IMR-90 (cell line): ENCODE measurements at regions not wholly inside any gene's neighbourhood (a gene's known extent, or its start where the extent isn't known, plus 50 kb on each side); places are given as distances from the start of the nearest gene placed in this dataset.

ENCODE experiments used
- ATAC-seq: fragments of 200-7000 bp; cut with Tn5 transposase; 2 replicates; pipeline ENCODE4 v1.9.1; 2020; ENCODE audit warnings: low read depth, mild to moderate bottlenecking, moderate library complexity
- BruUV-seq: library from RNA; stranded (reverse); fragments of 400-500 nt; replicated peaks from 2 replicates; lab custom pipeline; 2021; lab: Mats Ljungman, UMichigan
- CTCF ChIA-PET: fragments of 300-600 bp; formaldehyde crosslinking; extraction: SDS; loops from one replicate; lab custom pipeline; 2021; ENCODE audit warnings: antibody characterized with exemption; lab: Yijun Ruan, JAX
- POLR2A ChIA-PET: fragments of 300-600 bp; sonication (Branson Sonifier 250); formaldehyde crosslinking; loops from one replicate; lab custom pipeline; 2022; ENCODE audit warnings: antibody characterized with exemption; ENCODE audit not compliant: unreplicated experiment; lab: Charles Lee
- DNase-seq: peaks from one replicate; pipeline ENCODE4 v3.0.0; 2013
- H2AFZ ChIP-seq: replicated peaks from 2 replicates; pipeline ENCODE3; 2013; ENCODE audit warnings: low read length, mild to moderate bottlenecking; ENCODE audit not compliant: poor library complexity
- H2AK5ac ChIP-seq: 2 replicates; pipeline ENCODE4 v1.6.1; 2013; ENCODE audit warnings: low read depth, low read length, inconsistent platforms
- H2AK9ac ChIP-seq: replicated peaks from 2 replicates; pipeline ENCODE3; 2013; ENCODE audit warnings: mild to moderate bottlenecking, low read depth, low read length, moderate library complexity; ENCODE audit not compliant: poor library complexity
- H2BK120ac ChIP-seq: 2 replicates; pipeline ENCODE4 v1.6.1; 2013; ENCODE audit warnings: low read depth, low read length, inconsistent platforms
- H2BK15ac ChIP-seq: 3 replicates; pipeline ENCODE4 v1.6.1; 2013; ENCODE audit warnings: low read depth, low read length, inconsistent platforms
- H2BK20ac ChIP-seq: 2 replicates; pipeline ENCODE4 v1.6.1; 2013; ENCODE audit warnings: low read depth, mild to moderate bottlenecking, inconsistent platforms, low read length, moderate library complexity
- H2BK5ac ChIP-seq: 2 replicates; pipeline ENCODE4 v1.6.1; 2013; ENCODE audit warnings: mild to moderate bottlenecking, low read depth, low read length, inconsistent platforms; ENCODE audit not compliant: poor library complexity, severe bottlenecking
- H3K14ac ChIP-seq: replicated peaks from 2 replicates; pipeline ENCODE4 v1.6.1; 2013; ENCODE audit warnings: low read depth, low read length, inconsistent platforms
- H3K18ac ChIP-seq: 2 replicates; pipeline ENCODE4 v1.6.1; 2013; ENCODE audit warnings: low read depth, low read length, control low read depth
- H3K23ac ChIP-seq: 2 replicates; pipeline ENCODE4 v1.6.1; 2013; ENCODE audit warnings: low read depth, low read length, inconsistent platforms
- H3K27ac ChIP-seq: 2 replicates; pipeline ENCODE4 v1.5.1; 2013; ENCODE audit warnings: mild to moderate bottlenecking, control low read depth, low read length; ENCODE audit not compliant: insufficient read depth
- H3K27me3 ChIP-seq: 2 replicates; pipeline ENCODE4 v1.6.1; 2013; ENCODE audit warnings: low read length; ENCODE audit not compliant: control insufficient read depth, insufficient read depth
- H3K36me3 ChIP-seq: 2 replicates; pipeline ENCODE4 v1.6.1; 2013; ENCODE audit warnings: low read length, mixed read lengths; ENCODE audit not compliant: control insufficient read depth, insufficient read depth
- H3K4ac ChIP-seq: 2 replicates; pipeline ENCODE4 v1.6.1; 2013; ENCODE audit warnings: low read depth, low read length, inconsistent platforms
- H3K4me1 ChIP-seq: 2 replicates; pipeline ENCODE4 v1.6.1; 2013; ENCODE audit warnings: low read length, mixed read lengths; ENCODE audit not compliant: control insufficient read depth, insufficient read depth
- H3K4me2 ChIP-seq: 2 replicates; pipeline ENCODE4 v1.6.1; 2013; ENCODE audit warnings: low read depth, mild to moderate bottlenecking, control low read depth, low read length, moderate library complexity
- H3K4me3 ChIP-seq: 2 replicates; pipeline ENCODE4 v1.5.1; 2013; ENCODE audit warnings: low read depth, mild to moderate bottlenecking, control low read depth, low read length, moderate library complexity; ENCODE audit not compliant: insufficient read depth
- H3K56ac ChIP-seq: 2 replicates; pipeline ENCODE4 v1.6.1; 2013; ENCODE audit warnings: low read length, inconsistent platforms; ENCODE audit not compliant: insufficient read depth; ENCODE audit errors: extremely low read depth
- H3K79me1 ChIP-seq, 2 experiments: 2 replicates each; pipeline ENCODE4 v1.6.1; 2013; ENCODE audit warnings: low read length in 2 of 2, inconsistent platforms in 1 of 2, low read depth in 1 of 2
- H3K9ac ChIP-seq: 2 replicates; pipeline ENCODE4 v1.6.1; 2013; ENCODE audit warnings: low read depth, low read length, control low read depth
- H3K9me1 ChIP-seq: 2 replicates; pipeline ENCODE4 v1.6.1; 2013; ENCODE audit warnings: low read length, inconsistent platforms; ENCODE audit not compliant: insufficient read depth
- H3K9me3 ChIP-seq: 2 replicates; pipeline ENCODE4 v1.6.1; 2013; ENCODE audit warnings: low read length; ENCODE audit not compliant: control insufficient read depth, insufficient read depth
- H4K20me1 ChIP-seq: 2 replicates; pipeline ENCODE4 v1.6.1; 2013; ENCODE audit warnings: low read length, inconsistent platforms; ENCODE audit not compliant: insufficient read depth
- H4K5ac ChIP-seq: 2 replicates; pipeline ENCODE4 v1.6.1; 2013; ENCODE audit warnings: mild to moderate bottlenecking, low read depth, low read length, control low read depth
- H4K8ac ChIP-seq, 2 experiments: 2 replicates each; pipeline ENCODE4 v1.6.1; 2013; ENCODE audit warnings: low read depth in 2 of 2, low read length in 2 of 2, control low read depth in 1 of 2, inconsistent platforms in 1 of 2
- H4K91ac ChIP-seq: 2 replicates; pipeline ENCODE4 v1.6.1; 2013; ENCODE audit warnings: low read depth, low read length, inconsistent platforms; ENCODE audit not compliant: insufficient read depth
- BHLHE40 ChIP-seq: fragments of 150-350 bp; IDR thresholded peaks from 2 replicates; pipeline ENCODE4 v1.6.1; 2016; ENCODE audit warnings: mild to moderate bottlenecking, low read depth, low read length
- CEBPB ChIP-seq: IDR thresholded peaks from 2 replicates; pipeline ENCODE4 v1.6.1; 2012; ENCODE audit warnings: low read depth, low read length, improper control_type of control experiment
- CHD1 ChIP-seq: IDR thresholded peaks from 2 replicates; pipeline ENCODE4 v1.6.1; 2012; ENCODE audit warnings: low read depth, low read length, improper control_type of control experiment
- ELK1 ChIP-seq: fragments of 150-350 bp; IDR thresholded peaks from 2 replicates; pipeline ENCODE4 v1.6.1; 2016; ENCODE audit warnings: low read depth, mild to moderate bottlenecking, low read length, moderate library complexity, borderline replicate concordance
- MAFK ChIP-seq: IDR thresholded peaks from 2 replicates; pipeline ENCODE4 v1.6.1; 2012; ENCODE audit warnings: low read depth, low read length, improper control_type of control experiment
- MAZ ChIP-seq: IDR thresholded peaks from 2 replicates; pipeline ENCODE4 v1.6.1; 2012; ENCODE audit warnings: low read depth, mild to moderate bottlenecking, low read length, improper control_type of control experiment, moderate library complexity, borderline replicate concordance
- MXI1 ChIP-seq: IDR thresholded peaks from 2 replicates; pipeline ENCODE4 v1.6.1; 2012; ENCODE audit warnings: low read depth, mild to moderate bottlenecking, low read length, moderate library complexity, borderline replicate concordance
- NFE2L2 ChIP-seq: fragments of 150-350 bp; IDR thresholded peaks from 2 replicates; pipeline ENCODE4 v1.6.1; 2016; ENCODE audit warnings: low read depth, mild to moderate bottlenecking, low read length
- POLR2A ChIP-seq: IDR thresholded peaks from 2 replicates; pipeline ENCODE4 v1.6.1; 2012; ENCODE audit warnings: mild to moderate bottlenecking, low read depth, low read length
- RCOR1 ChIP-seq: IDR thresholded peaks from 2 replicates; pipeline ENCODE4 v1.6.1; 2012; ENCODE audit warnings: mild to moderate bottlenecking, low read length, improper control_type of control experiment; ENCODE audit not compliant: insufficient replicate concordance
- RFX5 ChIP-seq: IDR thresholded peaks from 2 replicates; pipeline ENCODE4 v1.8.0; 2012; ENCODE audit warnings: low read depth, mild to moderate bottlenecking, low read length, moderate library complexity
- SMC3 ChIP-seq: fragments of 150-350 bp; IDR thresholded peaks from 2 replicates; pipeline ENCODE4 v1.6.1; 2016; ENCODE audit warnings: low read depth, mild to moderate bottlenecking, antibody characterized with exemption, low read length, moderate library complexity
- USF2 ChIP-seq: fragments of 150-350 bp; IDR thresholded peaks from 2 replicates; pipeline ENCODE4 v1.6.1; 2017; ENCODE audit warnings: mild to moderate bottlenecking, antibody characterized with exemption, low read length, low read depth
- WGBS, 2 experiments: methylation state at CpG; one replicate each; pipeline versions ENCODE4 v1.1.5 to v1.1.7; 2013; ENCODE audit warnings: missing lambda C conversion rate in 2 of 2; ENCODE audit not compliant: insufficient read length in 1 of 2; ENCODE audit errors: extremely low coverage in 2 of 2; 5-methylcytosine and 5-hydroxymethylcytosine counted together
- dilution Hi-C: fragments of 300-500 bp; cut with HindIII; formaldehyde crosslinking; loops from one replicate; pipeline ENCODE4 v1.14.3; 2018; ENCODE audit warnings: low sequenced_read_pairs; ENCODE audit not compliant: unreplicated experiment
- in situ Hi-C: fragments of 300-500 bp; cut with MboI; formaldehyde crosslinking; loops from 3 replicates; pipeline ENCODE4 v1.14.3; 2019; ENCODE audit warnings: low sequenced_read_pairs, inconsistent platforms, mixed read lengths
- intact Hi-C: fragments of 100-400 bp; cut with micrococcal nuclease; formaldehyde crosslinking; loops from 2 replicates; pipeline ENCODE4 v1.10.0; 2022
- TF ChIP-seq, protein P1 (sequence below): conservative IDR thresholded peaks from 2 replicates; pipeline ENCODE4 v1.5.1; 2012; ENCODE audit warnings: mild to moderate bottlenecking, low read depth, low read length, improper control_type of control experiment

DNA sequence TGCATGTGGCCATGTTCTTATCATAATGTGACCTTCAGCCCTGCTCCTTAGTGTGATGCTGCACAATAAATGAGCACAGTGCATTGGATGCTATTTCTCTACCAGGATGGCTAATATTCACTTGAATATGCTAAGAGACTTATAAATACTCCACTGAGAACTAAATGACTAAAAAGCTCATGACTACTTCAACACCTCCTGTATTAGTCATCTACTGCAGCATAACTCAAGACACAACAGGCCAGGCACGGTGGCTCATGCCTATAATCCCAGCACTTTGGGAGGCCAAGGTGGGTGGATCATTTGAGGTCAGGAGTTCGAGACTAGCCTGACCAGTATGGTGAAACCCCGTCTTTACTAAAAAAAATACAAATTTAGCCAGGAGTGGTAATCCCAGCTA lies 213.4 kb downstream of the RND3 start:
- no peak overlapping the region for H3K56ac ChIP-seq
- in situ Hi-C loops: no loop called here
- H3K27ac ChIP-seq: no peak overlapping the region
- H3K4ac ChIP-seq: no peak overlapping the region
- H3K14ac ChIP-seq: no peak overlapping the region
- H3K9me3 ChIP-seq: peaks cover 9% of the 10 kb centered on the region; the same call in 1 of the 2 replicates
- WGBS, 2 experiments: 100% methylated on average over 1 of the region's 3 CpGs; no CpG with 5 or more reads in 1 of the 2 experiments
- POLR2A ChIA-PET: no interaction called here
- dilution Hi-C loops: no loop called here
- H3K27me3 ChIP-seq: no peaks in the 10 kb centered on the region
- no peaks in the 10 kb centered on the region for H4K20me1 ChIP-seq
- CTCF ChIA-PET: no interaction called here
- no peak overlapping the region for H3K9ac ChIP-seq
- no peak overlapping the region for H4K91ac ChIP-seq
- DNase-seq (peak; percentile 56), ATAC-seq (no peak)
- H4K5ac ChIP-seq: no peak overlapping the region
- no peaks in the 10 kb centered on the region for H3K79me1 ChIP-seq
- H3K36me3 ChIP-seq: no peaks in the 10 kb centered on the region
- no peak overlapping the region for H3K4me3 ChIP-seq
- no peak overlapping the region for H2BK120ac ChIP-seq
- H3K9me1 ChIP-seq: no peaks in the 10 kb centered on the region
- H3K4me2 ChIP-seq: no peak overlapping the region
- intact Hi-C loops: loop anchor here (5.0 kb wide), 1 partner anchor 677 kb away; no protein-coding TSS in a partner anchor
- H2AFZ ChIP-seq: no peak overlapping the region
- no peak overlapping the region for H3K23ac ChIP-seq
- TF ChIP-seq CEBPB (no peak), USF2 (no peak), ELK1 (no peak), BHLHE40 (no peak), RCOR1 (no peak), MXI1 (no peak), RFX5 (no peak), NFE2L2 (no peak), SMC3 (no peak), CHD1 (no peak), MAZ (no peak), MAFK (no peak), POLR2A (no peak)
- TF ChIP-seq, protein P1, sequence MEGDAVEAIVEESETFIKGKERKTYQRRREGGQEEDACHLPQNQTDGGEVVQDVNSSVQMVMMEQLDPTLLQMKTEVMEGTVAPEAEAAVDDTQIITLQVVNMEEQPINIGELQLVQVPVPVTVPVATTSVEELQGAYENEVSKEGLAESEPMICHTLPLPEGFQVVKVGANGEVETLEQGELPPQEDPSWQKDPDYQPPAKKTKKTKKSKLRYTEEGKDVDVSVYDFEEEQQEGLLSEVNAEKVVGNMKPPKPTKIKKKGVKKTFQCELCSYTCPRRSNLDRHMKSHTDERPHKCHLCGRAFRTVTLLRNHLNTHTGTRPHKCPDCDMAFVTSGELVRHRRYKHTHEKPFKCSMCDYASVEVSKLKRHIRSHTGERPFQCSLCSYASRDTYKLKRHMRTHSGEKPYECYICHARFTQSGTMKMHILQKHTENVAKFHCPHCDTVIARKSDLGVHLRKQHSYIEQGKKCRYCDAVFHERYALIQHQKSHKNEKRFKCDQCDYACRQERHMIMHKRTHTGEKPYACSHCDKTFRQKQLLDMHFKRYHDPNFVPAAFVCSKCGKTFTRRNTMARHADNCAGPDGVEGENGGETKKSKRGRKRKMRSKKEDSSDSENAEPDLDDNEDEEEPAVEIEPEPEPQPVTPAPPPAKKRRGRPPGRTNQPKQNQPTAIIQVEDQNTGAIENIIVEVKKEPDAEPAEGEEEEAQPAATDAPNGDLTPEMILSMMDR: no peak
- no TSS peak for BruUV-seq
- no peak overlapping the region for H2BK20ac ChIP-seq
- H3K4me1 ChIP-seq: peaks cover 3% of the 10 kb centered on the region; the same call in 1 of the 2 replicates
- peak overlapping the region; percentile 25; the same call in 1 of the 2 replicates for H3K18ac ChIP-seq
- no peak overlapping the region; the same call in 1 of the 2 replicates for H2AK5ac ChIP-seq
- no peak overlapping the region for H2BK15ac ChIP-seq
- H2AK9ac ChIP-seq: no peak overlapping the region
- no peak overlapping the region for H4K8ac ChIP-seq
- H2BK5ac ChIP-seq: peak overlapping the region; percentile 28
